GM12865 (cell line): ENCODE measurements at regions not wholly inside any gene's neighbourhood (a gene's known extent, or its start where the extent isn't known, plus 50 kb on each side); places are given as distances from the start of the nearest gene placed in this dataset.
"Not testable (repeated sequence)": the region's sequence is repeated elsewhere in the genome, so short reads cannot be mapped to it uniquely, and the experiment has no call there.

ENCODE experiments used
- DNase-seq: peaks from one replicate; pipeline ENCODE4 v3.0.0; 2010; ENCODE audit warnings: low read depth
- H3K4me3 ChIP-seq: 2 replicates; pipeline ENCODE4 v1.5.1; 2011; ENCODE audit warnings: mild to moderate bottlenecking, low read depth, low read length, control low read depth
- CTCF ChIP-seq: IDR thresholded peaks from 2 replicates; pipeline ENCODE4 v1.5.1; 2011; ENCODE audit warnings: low read length, control low read depth, low read depth, inconsistent platforms; ENCODE audit not compliant: insufficient read depth; ENCODE audit errors: missing control alignments

- no peak for TF ChIP-seq CTCF
- H3K4me3 ChIP-seq = no peak overlapping the region
- DNase-seq = no peak
Measured at GRCh38 chr5:86546582-86546981, 71.2 kb upstream of the COX7C start.

- no peak for DNase-seq
- no peak overlapping the region for H3K4me3 ChIP-seq
- TF ChIP-seq CTCF = no peak
Measured at GRCh38 chr5:86554638-86555037, 63.1 kb upstream of the COX7C start.

GRCh38 chr5:86557920-86558319 lies 59.8 kb upstream of the COX7C start:
- no peak overlapping the region for H3K4me3 ChIP-seq
- TF ChIP-seq CTCF = no peak
- DNase-seq = no peak

GRCh38 chr5:86565197-86565789 lies 52.4 kb upstream of the COX7C start:
- no peak for DNase-seq
- no peak overlapping the region for H3K4me3 ChIP-seq
- no peak for TF ChIP-seq CTCF

GRCh38 chr5:86566030-86566429 lies 51.7 kb upstream of the COX7C start:
- not testable (repeated sequence) for DNase-seq

More at GRCh38 chr5:86566030-86566429, 51.7 kb upstream of the COX7C start:
- not testable (repeated sequence) for H3K4me3 ChIP-seq
